GM21367 (cell line): ENCODE measurements at regions not wholly inside any gene's neighbourhood (a gene's known extent, or its start where the extent isn't known, plus 50 kb on each side); places are given as distances from the start of the nearest gene placed in this dataset.

Experiments used
- ATAC-seq: cut with Tn5 transposase; IDR thresholded peaks from one replicate; pipeline ENCODE4 v1.9.1; 2021; ENCODE audit not compliant: unreplicated experiment

DNA sequence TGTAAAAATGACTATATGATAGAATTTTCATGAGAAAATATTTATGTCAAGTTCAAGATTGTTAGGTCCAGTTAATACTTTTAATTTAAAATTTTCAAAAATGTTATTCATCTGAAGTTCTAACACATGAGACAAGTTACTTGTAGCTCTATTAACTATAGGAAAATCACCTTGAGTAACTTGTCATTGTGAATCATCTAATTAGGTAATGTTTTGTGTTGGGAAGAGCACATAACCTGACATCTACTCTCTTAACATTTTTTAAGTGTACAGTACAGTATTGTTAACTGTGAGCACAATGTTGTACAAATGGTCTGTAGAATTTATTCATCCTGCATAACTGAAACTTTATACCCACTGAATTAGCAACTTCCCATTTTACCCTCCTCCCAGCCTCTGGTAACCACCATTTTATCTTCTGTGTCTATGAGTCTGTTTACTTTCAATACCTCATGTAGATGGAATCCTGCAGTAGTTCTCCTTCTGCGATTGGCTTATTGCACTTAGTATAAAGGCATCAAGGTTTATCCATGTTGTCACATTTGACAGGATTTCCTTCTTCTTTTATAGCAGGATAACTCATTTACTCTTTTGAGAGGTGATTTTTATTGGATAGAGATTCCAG is 54.6 kb downstream of the ARL4A start:
- ATAC-seq: no peak

DNA sequence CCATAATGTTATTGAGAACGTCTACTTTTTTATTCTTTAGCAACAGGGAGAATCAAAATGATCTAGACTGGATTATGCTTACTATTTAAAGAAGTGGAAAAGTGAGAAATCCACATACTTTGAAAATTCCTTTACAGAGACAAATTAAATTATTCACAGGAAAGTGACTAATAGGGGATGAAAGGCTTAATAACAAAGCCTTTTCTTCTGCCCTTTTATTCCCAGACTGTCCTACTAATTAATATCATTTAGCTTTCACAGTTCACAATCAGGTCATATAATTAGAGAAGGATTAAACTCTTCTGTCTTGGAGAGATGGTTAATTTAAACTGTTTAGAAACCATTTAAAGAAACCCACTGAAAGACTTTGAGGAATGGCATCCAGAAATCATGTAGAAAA is 58.8 kb downstream of the ARL4A start:
- no peak for ATAC-seq

GRCh38 chr7:12747687-12748306 is 60.4 kb downstream of the ARL4A start:
- no peak for ATAC-seq

DNA sequence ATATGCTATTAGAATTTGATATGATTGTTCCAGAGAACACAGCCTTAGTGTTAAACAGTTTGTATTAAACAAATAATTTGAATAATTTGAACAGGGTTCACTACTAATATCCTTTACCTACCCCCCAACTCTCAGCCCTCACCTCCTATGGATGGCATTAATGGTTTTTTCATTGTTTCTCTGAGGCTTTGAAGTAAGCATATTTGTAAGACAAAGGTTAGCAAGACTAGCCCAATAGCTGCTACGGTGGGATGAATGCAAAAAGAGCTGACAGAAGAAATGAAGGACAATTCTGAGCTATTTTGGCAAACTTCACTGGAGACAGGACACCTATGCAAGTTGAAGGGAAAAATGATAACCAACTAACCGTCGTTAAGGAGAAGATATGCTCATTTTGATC is 61.6 kb downstream of the ARL4A start:
- no peak for ATAC-seq

- ATAC-seq: no peak
Measured at GRCh38 chr7:12749746-12750145, 62.3 kb downstream of the ARL4A start.

- no peak for ATAC-seq
Measured at GRCh38 chr7:12751764-12752163, 64.3 kb downstream of the ARL4A start.

- no peak for ATAC-seq
Measured at GRCh38 chr7:12754179-12754578, 66.7 kb downstream of the ARL4A start.

GRCh38 chr7:12756821-12757220 is 69.4 kb downstream of the ARL4A start:
- no peak for ATAC-seq

GRCh38 chr7:12757443-12757842 is 70.0 kb downstream of the ARL4A start:
- ATAC-seq: no peak

GRCh38 chr7:12759151-12759550 is 71.7 kb downstream of the ARL4A start:
- no peak for ATAC-seq

GRCh38 chr7:12761111-12761510 is 73.7 kb downstream of the ARL4A start:
- no peak for ATAC-seq

DNA sequence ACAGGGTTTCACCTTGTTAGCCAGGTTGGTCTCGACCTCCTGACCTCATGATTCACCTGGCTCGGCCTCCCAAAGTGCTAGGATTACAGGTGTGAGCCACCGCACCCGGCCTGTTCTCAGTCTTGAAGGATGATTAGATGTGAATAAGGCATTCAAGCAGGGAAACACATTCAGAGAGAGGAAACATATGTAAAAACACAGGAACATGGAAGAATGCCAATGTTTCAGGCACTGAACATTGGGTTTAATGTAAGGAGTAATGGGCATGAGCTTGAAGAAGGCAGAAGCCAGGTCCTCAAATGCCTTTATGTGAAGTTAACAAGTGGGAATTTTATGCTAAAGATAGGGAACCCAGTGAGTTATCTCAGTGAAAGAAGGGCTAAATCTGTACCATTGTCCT is 74.3 kb downstream of the ARL4A start:
- no peak for ATAC-seq

DNA sequence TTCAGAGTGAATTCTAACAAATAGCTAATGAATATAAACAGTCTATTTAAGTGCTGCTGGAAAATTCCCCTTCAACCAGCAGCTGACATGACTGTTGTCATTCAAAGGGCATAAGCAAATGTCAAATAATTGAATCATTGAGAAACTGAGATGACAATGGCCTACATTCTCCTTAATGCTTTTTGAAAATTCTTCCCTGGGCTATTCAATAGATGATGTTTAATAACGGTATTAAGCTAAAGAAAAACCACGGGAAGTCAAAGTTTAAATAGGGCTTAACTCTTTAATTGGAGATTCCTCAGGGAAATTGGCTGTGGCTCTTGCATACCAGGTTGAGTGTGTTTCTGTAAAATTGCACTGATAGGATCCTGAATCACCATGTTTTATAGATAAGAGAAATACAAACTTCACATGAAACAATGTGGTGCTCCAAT is 77.0 kb downstream of the ARL4A start:
- no peak for ATAC-seq

- no peak for ATAC-seq
Measured at GRCh38 chr7:12765431-12766100, 78.1 kb downstream of the ARL4A start.

DNA sequence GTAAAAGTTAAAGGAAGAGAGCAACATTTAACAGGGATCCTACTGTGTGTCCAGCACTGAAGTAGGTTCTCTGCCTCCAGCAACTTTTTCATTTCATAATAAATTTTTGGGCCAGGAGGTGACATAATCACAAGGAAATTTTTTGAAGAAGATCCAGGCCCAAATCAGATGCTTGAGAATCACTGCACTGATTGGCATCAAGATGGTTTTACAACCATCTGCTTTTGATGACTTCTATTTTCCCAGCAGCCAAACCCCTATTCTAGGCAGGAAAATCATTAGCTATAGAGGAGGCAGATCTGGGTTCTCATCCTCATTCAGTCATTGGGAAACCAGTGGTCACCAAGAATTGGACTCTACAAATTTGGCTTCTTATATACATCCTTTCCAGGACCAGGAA is 79.0 kb downstream of the ARL4A start:
- ATAC-seq: no peak

DNA sequence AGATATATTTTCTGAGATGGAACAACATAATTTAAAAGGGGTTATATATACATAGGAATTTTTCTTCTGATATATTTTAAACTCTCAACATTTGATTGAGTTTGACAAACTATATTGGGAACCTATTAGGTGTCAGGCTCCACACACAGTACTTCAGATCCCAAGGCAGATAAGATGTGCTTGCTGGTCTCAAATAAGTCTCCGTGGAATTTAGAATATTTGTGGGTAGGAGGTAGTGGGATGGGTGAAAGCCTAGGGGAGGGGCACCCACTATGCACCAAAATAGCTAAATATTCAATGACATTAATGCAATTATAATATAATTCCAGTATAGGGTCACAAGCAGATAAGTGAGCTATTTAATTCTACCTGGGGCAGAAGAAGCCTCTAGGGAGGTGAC is 81.5 kb downstream of the ARL4A start:
- ATAC-seq: no peak

GRCh38 chr7:12769444-12769843 is 82.0 kb downstream of the ARL4A start:
- no peak for ATAC-seq

DNA sequence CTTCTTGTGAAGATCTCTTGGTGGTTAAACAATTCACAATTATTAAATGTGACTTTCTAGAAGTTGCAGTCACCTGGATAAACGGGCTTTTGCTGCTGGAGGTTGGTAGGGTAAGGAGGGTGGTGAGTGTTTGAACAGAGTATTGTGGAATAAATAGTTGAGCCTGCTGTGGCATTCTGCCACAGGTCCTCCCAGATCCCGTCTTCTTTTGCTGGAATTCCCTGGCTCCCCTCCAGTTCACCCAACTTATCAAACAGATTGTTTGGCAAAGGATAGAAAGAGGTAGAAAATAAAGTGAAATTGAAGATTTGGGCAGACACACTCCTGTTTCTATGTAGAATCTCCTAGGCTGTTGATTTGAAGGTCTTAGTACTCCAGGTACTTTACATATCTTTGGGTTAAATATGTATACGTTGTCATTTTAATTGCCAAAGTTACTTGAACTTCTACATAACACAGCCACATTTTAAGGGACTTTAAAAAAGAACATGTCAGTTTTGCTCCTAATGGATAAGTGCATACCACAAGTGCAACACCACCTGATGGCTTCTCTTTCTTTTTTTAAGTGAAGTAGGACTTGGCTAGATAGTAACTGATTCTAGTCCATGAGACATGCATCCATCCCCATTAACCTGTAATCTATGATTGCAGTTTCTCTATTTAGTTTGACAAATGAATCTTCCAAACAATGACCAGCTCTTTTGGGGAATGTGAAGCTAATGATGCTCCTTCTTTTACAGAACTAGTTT is 83.0 kb downstream of the ARL4A start:
- ATAC-seq: no peak

DNA sequence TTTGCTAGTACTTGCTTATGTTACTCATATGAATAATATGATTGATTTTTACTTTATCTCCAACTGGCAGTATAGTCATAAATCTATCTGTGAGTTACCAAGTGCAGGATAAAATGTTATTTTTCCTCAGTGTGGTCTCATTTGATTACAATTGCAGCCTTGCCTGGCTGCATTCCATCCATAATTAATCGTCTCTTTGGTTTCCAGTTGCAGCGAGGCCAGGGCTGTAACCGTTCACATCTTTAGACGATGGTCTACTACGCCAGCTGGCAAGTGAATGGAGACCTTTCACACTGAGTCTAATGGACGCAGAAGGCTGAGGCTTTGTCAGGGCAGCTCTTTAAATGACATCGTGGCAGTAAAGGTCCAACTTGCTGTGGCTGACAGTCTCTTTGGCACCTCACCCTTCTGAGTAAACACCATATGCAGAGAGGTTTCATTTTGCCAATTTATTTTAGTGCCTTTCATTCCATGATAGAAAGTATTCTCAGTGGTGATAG is 84.0 kb downstream of the ARL4A start:
- no peak for ATAC-seq

GRCh38 chr7:12772768-12773167 is 85.3 kb downstream of the ARL4A start:
- ATAC-seq: no peak

DNA sequence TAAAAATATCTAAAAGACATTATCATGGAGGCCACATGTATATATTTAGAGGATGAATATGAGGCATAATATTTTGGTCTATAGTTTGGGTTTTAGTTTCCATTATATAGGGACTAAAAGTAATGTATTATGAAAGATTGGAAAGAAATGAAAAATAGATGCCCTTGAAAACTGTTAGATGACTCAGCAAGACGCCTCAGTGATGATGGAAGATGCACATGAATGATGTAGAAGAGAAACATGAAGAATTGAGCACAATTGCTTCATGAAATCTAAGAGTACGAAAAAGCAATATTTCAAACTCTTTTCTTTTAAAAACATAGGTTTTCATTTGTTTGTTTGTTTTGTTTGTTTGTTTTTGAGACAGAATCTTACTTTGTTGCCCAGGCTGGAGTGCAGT is 89.8 kb downstream of the ARL4A start:
- no peak for ATAC-seq

- no peak for ATAC-seq
Measured at GRCh38 chr7:12779947-12780346, 92.5 kb downstream of the ARL4A start.
